ENCODE measurements at regions not wholly inside any gene's neighbourhood (a gene's known extent, or its start where the extent isn't known, plus 50 kb on each side); places are given as distances from the start of the nearest gene placed in this dataset.
A peak's percentile ranks its signal among the peaks of the same experiment; 100 is the strongest.
"Not testable (repeated sequence)": the region's sequence is repeated elsewhere in the genome, so short reads cannot be mapped to it uniquely, and the experiment has no call there.

DNA sequence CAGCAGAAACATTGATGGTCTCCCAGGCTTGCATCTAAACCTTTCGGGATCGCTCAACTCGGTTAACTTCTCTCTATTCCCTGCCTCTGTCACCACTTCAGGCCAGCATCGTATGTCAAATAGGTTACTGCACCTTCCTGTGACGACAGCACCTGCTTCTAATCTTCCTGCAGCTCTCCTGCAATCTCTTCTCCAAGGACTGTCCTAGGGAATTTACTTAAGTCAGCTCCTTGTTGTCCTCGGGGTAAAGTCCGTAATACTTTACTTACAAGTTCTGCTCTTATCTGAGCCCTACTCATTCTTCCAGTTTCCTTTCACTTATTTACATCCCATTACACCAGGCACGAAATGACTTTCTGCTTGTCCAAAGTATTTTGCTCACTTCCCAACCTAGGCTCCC is 372.7 kb upstream of the AKR1E2 start:
- FAIRE-seq = no peak
- no peak for DNase-seq (ENCODE audit: low spot score)

- DNase-seq (ENCODE audit: low spot score) (no peak), FAIRE-seq (no peak)
Measured at GRCh38 chr10:4450981-4451908, 374.8 kb upstream of the AKR1E2 start.

DNA sequence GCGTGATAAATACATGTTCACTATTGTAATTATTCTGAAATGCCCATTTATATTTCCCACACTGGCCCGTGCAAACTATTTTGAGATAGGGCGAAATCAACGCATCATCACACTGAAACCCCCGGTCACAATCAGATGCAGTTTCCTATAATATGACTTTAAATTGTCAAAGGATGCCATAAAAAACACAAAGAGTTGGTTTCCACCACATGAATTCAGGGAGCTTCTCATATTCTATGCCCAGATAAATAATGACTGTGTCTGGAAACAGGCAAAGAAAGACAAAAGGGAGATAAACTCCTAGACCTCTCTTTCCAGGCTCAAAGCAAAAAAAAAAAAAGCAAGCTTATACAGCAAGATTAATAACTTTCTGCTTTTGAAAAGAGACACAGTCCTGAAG is 375.8 kb upstream of the AKR1E2 start:
- FAIRE-seq = no peak

DNA sequence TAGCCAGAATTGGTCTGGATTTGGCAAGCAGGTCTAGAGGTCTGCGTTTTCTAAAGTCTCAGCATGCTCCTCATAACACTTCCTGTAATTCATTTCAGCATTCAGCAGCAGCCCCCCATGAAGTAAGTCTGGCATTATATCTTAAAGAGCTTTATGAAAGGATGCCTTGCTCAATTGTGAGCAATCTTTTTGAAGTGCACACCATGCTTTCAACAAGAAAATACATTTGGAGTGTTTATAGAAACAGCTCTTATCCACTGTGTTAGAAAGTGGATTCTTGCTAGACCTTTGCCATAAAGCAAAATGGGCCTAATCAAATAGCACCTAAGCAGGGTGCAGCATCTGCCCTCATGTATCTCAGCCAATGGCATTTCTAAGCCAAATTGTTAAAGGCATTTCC is 378.0 kb upstream of the AKR1E2 start:
- FAIRE-seq (no peak), DNase-seq (ENCODE audit: low spot score) (no peak)

More for the DNA sequence above, 375.8 kb upstream of the AKR1E2 start:
- DNase-seq (ENCODE audit: low spot score) = no peak

DNA sequence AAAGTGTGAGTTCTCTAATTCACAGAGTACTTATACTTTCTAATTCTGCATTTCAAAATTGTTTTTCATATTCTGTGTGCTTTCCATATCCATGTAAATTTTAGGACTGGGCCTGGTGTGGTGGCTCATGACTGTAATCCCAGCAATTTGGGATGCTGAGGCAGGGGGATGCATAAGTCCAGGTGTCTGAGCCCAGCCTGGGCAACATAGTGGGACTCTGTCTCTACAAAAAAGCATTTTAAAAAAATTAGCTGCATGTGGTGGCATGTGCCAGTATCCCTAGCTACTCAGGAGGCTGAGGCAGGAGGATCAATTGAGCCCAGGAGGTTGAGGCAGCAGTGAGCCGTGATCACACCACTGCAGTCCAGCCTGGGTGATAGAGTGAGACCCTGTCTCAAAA is 382.6 kb upstream of the AKR1E2 start:
- no peak for FAIRE-seq

DNA sequence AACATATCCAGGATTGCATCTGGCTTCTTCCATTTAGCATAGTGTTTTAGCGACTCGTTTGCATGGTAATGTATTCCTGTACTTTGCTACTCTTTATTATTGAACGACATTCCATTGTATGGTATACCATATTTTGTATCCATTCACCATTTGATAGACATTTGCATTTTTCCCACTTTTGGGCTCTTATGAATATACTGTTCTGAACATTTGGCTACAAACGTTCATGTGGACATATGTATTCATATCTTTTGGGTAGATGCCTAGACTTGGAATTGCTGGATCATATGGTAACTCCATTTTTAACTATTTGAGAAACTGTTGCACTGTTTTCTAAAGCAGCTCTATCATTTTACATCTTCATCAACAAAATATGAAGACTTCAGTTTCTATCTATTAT is 383.7 kb upstream of the AKR1E2 start:
- FAIRE-seq = no peak
- DNase-seq (ENCODE audit: low spot score) = no peak

More for the DNA sequence above, 382.6 kb upstream of the AKR1E2 start:
- DNase-seq (ENCODE audit: low spot score) = no peak

DNA sequence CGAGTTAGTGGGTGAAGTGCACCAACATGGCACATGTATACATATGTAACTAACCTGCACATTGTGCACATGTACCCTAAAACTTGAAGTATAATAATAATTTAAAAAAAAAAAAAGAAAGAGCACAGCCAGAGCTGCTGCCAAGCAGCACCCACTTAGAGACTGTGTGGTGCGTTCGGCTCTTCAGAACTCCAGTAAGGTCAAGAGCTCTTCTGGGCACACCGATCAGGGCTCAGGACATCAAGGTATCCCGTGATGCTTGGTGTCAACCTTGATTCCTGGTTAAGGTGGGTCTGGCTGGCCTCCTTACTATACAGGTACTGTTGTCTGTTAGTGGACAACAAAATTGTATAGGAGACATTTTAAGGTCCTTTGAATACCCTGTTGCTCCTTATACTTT is 385.7 kb upstream of the AKR1E2 start:
- DNase-seq (ENCODE audit: low spot score) (no peak), FAIRE-seq (no peak)

DNA sequence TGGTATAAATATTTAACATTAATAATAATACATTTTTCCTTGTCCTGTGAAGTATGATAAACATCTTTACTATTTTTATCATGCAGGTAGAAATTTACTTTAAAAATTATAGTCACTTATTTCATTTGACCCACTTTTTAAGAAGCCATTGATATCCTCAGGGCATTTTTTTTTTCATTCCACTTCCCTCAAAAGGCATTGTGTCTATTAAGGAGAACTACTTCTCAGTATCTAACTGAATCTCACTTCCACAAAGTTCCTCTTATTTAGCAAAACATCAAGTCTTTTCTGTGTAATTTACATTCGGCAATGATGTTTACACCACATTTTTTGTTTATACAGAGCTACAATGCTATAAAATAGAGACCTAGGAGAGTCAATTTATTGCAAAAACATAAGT is 388.2 kb upstream of the AKR1E2 start:
- FAIRE-seq = no peak
- no peak for DNase-seq (ENCODE audit: low spot score)

DNA sequence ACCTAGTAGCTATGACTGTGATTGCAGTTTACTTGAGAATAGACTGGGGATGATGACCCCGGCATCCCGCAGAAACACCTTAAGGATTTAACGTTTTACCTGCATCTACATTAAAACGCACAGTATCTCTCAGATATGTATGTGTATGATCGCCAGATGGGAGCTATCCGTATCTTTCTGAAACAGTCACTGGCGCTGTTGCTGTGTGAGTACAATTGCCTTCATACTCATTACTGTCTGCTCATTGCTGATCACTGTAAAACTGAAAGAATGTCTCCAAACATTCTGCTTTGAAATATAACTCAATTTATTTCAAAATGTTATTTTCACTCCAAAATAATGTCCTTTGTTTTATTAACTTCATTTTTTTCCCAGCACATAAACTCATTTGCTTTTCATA is 388.9 kb upstream of the AKR1E2 start:
- DNase-seq (ENCODE audit: low spot score) (no peak), FAIRE-seq (no peak)

GRCh38 chr10:4436103-4436502 is 389.9 kb upstream of the AKR1E2 start:
- FAIRE-seq (no peak), DNase-seq (ENCODE audit: low spot score) (no peak)

DNA sequence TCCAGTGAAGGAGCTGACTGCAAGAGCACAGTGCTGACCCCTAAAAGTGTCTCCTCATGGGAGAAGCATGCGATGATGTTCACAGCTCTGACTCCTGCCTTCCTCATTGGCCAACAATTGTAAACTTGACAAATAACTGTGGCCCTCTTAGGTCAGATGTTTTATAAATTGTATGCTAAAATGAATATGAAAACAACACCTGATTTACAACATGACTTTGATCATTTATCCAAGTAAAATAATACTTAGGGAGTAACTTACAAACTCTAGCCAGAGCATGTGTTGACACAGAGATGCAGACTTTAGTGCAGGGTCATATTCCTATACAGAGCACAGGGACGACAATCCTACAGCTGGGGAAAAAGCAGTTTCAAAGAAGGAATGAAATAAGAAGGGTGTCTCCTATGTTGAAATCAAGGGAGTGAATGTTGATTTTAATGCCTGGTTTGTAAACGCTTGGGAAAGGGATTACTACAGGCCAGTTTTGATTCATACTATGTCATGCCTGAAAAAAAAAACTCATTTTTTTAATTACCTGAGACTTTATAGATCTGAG is 391.4 kb upstream of the AKR1E2 start:
- DNase-seq (ENCODE audit: low spot score) (no peak), FAIRE-seq (no peak)

- DNase-seq (ENCODE audit: low spot score) (no peak), FAIRE-seq (no peak)
Measured at GRCh38 chr10:4434105-4434504, 391.9 kb upstream of the AKR1E2 start.

DNA sequence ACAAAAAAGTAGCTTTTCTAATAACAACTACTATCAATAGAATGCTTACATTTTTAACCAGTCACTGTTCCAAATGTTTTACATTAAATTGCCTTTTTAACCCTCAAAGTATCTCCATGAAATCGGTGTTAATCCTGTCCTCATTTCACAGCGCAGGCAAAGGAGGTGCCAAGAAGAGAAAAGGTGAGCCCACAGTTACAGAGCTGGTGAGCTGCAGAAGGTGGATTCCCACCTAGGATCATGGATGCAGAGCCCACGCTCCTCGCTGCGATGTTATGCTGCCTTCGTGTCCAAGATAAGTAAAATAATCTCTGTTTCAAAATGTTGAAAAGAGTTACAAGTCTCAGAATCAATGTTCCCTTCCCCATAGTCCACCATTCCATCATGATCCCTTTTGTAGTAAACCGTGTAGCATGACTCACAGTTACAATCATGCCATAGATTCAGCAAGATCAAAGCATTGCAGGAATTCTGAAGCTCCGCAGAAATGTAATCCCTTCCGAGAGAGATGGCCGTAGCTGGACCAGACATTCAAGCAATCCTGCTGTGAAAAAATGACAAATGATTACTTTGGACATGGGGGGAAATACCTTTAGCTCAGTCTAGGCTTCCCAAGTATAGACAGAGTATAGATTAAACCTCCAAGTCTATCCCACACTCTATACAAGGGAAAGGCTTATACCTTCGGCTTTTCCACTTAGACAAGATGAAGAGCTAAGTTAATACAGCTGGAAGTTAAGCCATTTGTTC is 394.7 kb upstream of the AKR1E2 start:
- DNase-seq (ENCODE audit: low spot score) = no peak
- no peak for FAIRE-seq

- DNase-seq (ENCODE audit: low spot score) (no peak), FAIRE-seq (no peak)
Measured at GRCh38 chr10:4429571-4429970, 396.4 kb upstream of the AKR1E2 start.

GRCh38 chr10:4427532-4427931 is 398.5 kb upstream of the AKR1E2 start:
- no peak for DNase-seq (ENCODE audit: low spot score)
- no peak for FAIRE-seq

DNA sequence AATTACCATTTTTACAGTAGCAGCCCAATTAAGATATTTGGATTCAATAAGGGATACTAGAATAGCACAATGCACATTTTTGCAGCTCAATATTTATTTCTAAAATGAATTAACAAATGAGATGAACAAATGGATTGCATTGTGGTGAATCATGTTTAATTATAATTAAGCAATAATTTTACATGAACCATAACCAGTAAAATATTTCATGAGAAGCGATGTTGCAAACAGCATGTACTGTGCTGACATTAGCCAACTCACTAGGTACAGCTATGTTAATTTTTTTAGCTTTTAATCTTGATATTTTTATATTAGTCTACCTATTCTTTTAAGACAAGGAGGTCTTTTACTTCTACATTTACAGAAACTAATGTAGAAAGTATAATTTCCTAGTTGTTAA is 399.1 kb upstream of the AKR1E2 start:
- no peak for FAIRE-seq

GRCh38 chr10:4409319-4409718 is 416.7 kb upstream of the AKR1E2 start:
- DNase-seq (ENCODE audit: low spot score) (no peak), FAIRE-seq (no peak)

More for the DNA sequence above, 399.1 kb upstream of the AKR1E2 start:
- no peak for DNase-seq (ENCODE audit: low spot score)

- FAIRE-seq = no peak
- peak; percentile 37 for DNase-seq (ENCODE audit: low spot score)
Measured at GRCh38 chr10:4407783-4408182, 418.2 kb upstream of the AKR1E2 start.

- FAIRE-seq = no peak
- DNase-seq (ENCODE audit: low spot score) = no peak
Measured at GRCh38 chr10:4405828-4406227, 420.2 kb upstream of the AKR1E2 start.

DNA sequence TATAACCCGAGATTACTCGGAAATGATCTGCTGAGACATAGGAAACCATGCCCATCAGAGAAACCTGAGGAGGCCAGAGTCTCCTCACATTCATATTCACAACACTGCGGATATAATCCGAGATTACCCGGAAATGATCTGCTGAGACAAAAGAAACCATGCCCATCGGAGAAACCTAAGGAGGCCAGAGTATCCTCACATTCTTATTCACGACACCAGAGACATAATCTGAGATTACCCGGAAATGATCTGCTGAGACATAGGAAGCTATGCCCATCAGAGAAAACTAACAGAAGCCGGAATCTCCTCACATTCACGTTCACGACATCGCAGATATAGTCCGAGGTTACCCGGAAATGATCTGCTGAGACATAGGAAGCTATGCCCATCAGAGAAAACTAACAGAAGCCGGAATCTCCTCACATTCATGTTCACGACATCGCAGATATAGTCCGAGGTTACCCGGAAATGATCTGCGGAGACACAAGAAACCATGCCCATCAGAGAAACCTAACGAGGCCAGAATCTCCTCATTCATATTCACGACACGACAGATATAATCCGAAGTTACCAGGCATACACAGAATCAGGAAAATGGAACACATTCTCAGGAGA is 422.3 kb upstream of the AKR1E2 start:
- DNase-seq (ENCODE audit: low spot score) (no peak), FAIRE-seq (no peak)

DNA sequence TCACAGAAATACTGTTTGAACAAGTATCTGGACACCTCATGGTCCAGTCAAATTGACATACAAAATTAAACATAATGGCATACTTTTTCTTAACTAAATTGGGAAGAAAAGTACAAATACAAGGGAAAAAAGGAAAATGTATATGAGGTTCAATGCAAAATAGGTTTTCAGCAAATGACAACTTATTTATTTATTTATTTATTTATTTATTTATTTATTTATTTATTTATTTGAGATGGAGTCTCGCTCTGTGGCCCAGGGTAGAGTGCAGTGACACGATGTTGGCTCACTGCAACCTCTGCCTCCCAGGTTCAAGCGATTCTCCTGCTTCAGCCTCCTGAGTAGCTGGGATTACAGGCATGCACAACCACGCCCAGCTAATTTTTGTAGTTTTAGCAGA is 424.9 kb upstream of the AKR1E2 start:
- DNase-seq (ENCODE audit: low spot score); FAIRE-seq: not testable (repeated sequence)

GRCh38 chr10:4399556-4399955 is 426.5 kb upstream of the AKR1E2 start:
- no peak for FAIRE-seq
- DNase-seq (ENCODE audit: low spot score) = no peak
